Breast epithelium (tissue), 4 donors: ENCODE measurements at regions not wholly inside any gene's neighbourhood (a gene's known extent, or its start where the extent isn't known, plus 50 kb on each side); places are given as distances from the start of the nearest gene placed in this dataset.

Experiments
- DNase-seq, 2 donors: peaks; one replicate each; pipeline ENCODE4 v3.0.0-alpha.2; 2019; ENCODE audit warnings: low spot score in 2 of 2
- H3K27ac ChIP-seq, 2 donors: fragments of 200-600 bp; sonication (generic) in 1 of 2; one replicate each; pipeline ENCODE4 v1.5.1; 2016 to 2019; ENCODE audit warnings: mild to moderate bottlenecking in 1 of 2
- H3K27me3 ChIP-seq, 2 donors: fragments of 200-600 bp; sonication (generic) in 1 of 2; one replicate each; pipeline versions ENCODE4 v1.5.1 to v1.6.0; 2017 to 2019; ENCODE audit warnings: control low read depth in 1 of 2, mild to moderate bottlenecking in 1 of 2
- H3K36me3 ChIP-seq: fragments of 200-600 bp; one replicate; pipeline ENCODE4 v1.5.1; 2019
- H3K4me1 ChIP-seq, 2 donors: fragments of 200-600 bp; sonication (generic); one replicate each; pipeline ENCODE4 v1.5.1; 2016 to 2019; ENCODE audit warnings: control low read depth in 1 of 2
- H3K4me3 ChIP-seq, 3 donors: fragments of 200-600 bp; sonication (generic); 1 replicate in 2 of 3; 2 replicates in 1 of 3; pipeline ENCODE4 v1.5.1; 2016 to 2019; ENCODE audit warnings: mild to moderate bottlenecking in 3 of 3, moderate library complexity in 2 of 3
- H3K9me3 ChIP-seq, 2 donors: fragments of 200-600 bp; sonication (generic) in 1 of 2; one replicate each; pipeline ENCODE4 v1.5.1; 2016 to 2019; ENCODE audit warnings: control low read depth in 1 of 2
- CTCF ChIP-seq, 3 donors: fragments of 450-650 bp; IDR thresholded peaks; one replicate each; pipeline ENCODE4 v1.5.1; 2016 to 2017; ENCODE audit warnings: antibody characterized with exemption in 3 of 3, mild to moderate bottlenecking in 3 of 3, moderate library complexity in 3 of 3
- POLR2A ChIP-seq: fragments of 450-650 bp; IDR thresholded peaks from one replicate; pipeline ENCODE4 v1.6.1; 2016; ENCODE audit warnings: antibody characterized with exemption, mild to moderate bottlenecking, moderate library complexity
- POLR2AphosphoS5 ChIP-seq, 3 donors: sonication (generic); formaldehyde crosslinking; IDR thresholded peaks; one replicate each; pipeline ENCODE4 v1.6.1; 2017; ENCODE audit warnings: antibody characterized with exemption in 3 of 3
- intact Hi-C: fragments of 100-400 bp; cut with DNase I; formaldehyde crosslinking; loops from one replicate; pipeline ENCODE4 v1.15.1; 2023; ENCODE audit warnings: low total_unique reads

GRCh38 chr6:40015530-40015929, 81.3 kb upstream of the MOCS1 start:
- TF ChIP-seq CTCF (IDR thresholded peaks at IDR 0.05) (no peak), POLR2AphosphoS5 (IDR thresholded peaks at IDR 0.05) (no peak), POLR2A (no peak)
- H3K27me3 ChIP-seq = no peaks in the 10 kb centered on the region
- intact Hi-C loops = no loop called here
- H3K9me3 ChIP-seq = peaks cover 0 to 18% of the 10 kb centered on the region in 2 donors
- no peak for DNase-seq
- H3K27ac ChIP-seq = no peak overlapping the region
- no peak overlapping the region for H3K4me3 ChIP-seq
- H3K36me3 ChIP-seq = no peaks in the 10 kb centered on the region
- no peaks in the 10 kb centered on the region for H3K4me1 ChIP-seq

- no peaks in the 10 kb centered on the region for H3K36me3 ChIP-seq
- H3K9me3 ChIP-seq = peaks cover 0 to 12% of the 10 kb centered on the region in 2 donors
- no peak overlapping the region for H3K4me3 ChIP-seq
- H3K27me3 ChIP-seq = no peaks in the 10 kb centered on the region
- no peaks in the 10 kb centered on the region for H3K4me1 ChIP-seq
- H3K27ac ChIP-seq = no peak overlapping the region
- TF ChIP-seq CTCF (IDR thresholded peaks at IDR 0.05) (no peak), POLR2AphosphoS5 (IDR thresholded peaks at IDR 0.05) (no peak), POLR2A (no peak)
- no peak for DNase-seq
- intact Hi-C loops = no loop called here
Measured at GRCh38 chr6:40011844-40012243, 77.6 kb upstream of the MOCS1 start.

GRCh38 chr6:40000964-40001515, 66.8 kb upstream of the MOCS1 start:
- Histone ChIP-seq H3K9me3 (peaks cover 13 to 15% of the 10 kb centered on the region in 2 donors), H3K27me3 (no peaks in the 10 kb centered on the region), H3K4me3 (no peak overlapping the region), H3K27ac (no peak overlapping the region), H3K4me1 (no peaks in the 10 kb centered on the region), H3K36me3 (no peaks in the 10 kb centered on the region)
- intact Hi-C loops = no loop called here
- TF ChIP-seq CTCF (IDR thresholded peaks at IDR 0.05) (no peak), POLR2A (no peak), POLR2AphosphoS5 (IDR thresholded peaks at IDR 0.05) (no peak)
- DNase-seq = no peak

- Histone ChIP-seq H3K4me1 (no peaks in the 10 kb centered on the region), H3K4me3 (no peak overlapping the region), H3K27ac (no peak overlapping the region), H3K36me3 (no peaks in the 10 kb centered on the region), H3K9me3 (peaks cover 15 to 17% of the 10 kb centered on the region in 2 donors), H3K27me3 (no peaks in the 10 kb centered on the region)
- no peak for DNase-seq
- TF ChIP-seq POLR2AphosphoS5 (IDR thresholded peaks at IDR 0.05) (no peak), CTCF (IDR thresholded peaks at IDR 0.05) (no peak), POLR2A (no peak)
- intact Hi-C loops = no loop called here
Measured at GRCh38 chr6:39999006-39999867, 65.0 kb upstream of the MOCS1 start.

GRCh38 chr6:39998126-39998525, 63.9 kb upstream of the MOCS1 start:
- no peak overlapping the region for H3K27ac ChIP-seq
- peaks cover 15 to 29% of the 10 kb centered on the region in 2 donors for H3K9me3 ChIP-seq
- DNase-seq = no peak
- intact Hi-C loops = no loop called here
- no peaks in the 10 kb centered on the region for H3K27me3 ChIP-seq
- TF ChIP-seq POLR2A (no peak), CTCF (IDR thresholded peaks at IDR 0.05) (no peak), POLR2AphosphoS5 (IDR thresholded peaks at IDR 0.05) (no peak)
- H3K4me3 ChIP-seq = no peak overlapping the region
- H3K4me1 ChIP-seq = no peaks in the 10 kb centered on the region
- H3K36me3 ChIP-seq = no peaks in the 10 kb centered on the region
